ENCODE measurements at regions not wholly inside any gene's neighbourhood (a gene's known extent, or its start where the extent isn't known, plus 50 kb on each side); places are given as distances from the start of the nearest gene placed in this dataset.
"Not testable (repeated sequence)": the region's sequence is repeated elsewhere in the genome, so short reads cannot be mapped to it uniquely, and the experiment has no call there.

GRCh38 chr9:11704198-11704597, 989.0 kb upstream of the TYRP1 start:
- TF ChIP-seq CTCF, POLR2A, POLR2AphosphoS5 (IDR thresholded peaks at IDR 0.05): not testable (repeated sequence)

Measured in transverse colon (tissue), 4 donors.